Effector memory CD8-positive, alpha-beta T cell (primary cell): ENCODE measurements at regions not wholly inside any gene's neighbourhood (a gene's known extent, or its start where the extent isn't known, plus 50 kb on each side); places are given as distances from the start of the nearest gene placed in this dataset.

Experiments used
- ATAC-seq: fragments of 150-1000 bp; cut with Tn5 transposase; replicated peaks from 2 replicates; pipeline ENCODE4 v1.10.0; 2021; ENCODE audit warnings: mild to moderate bottlenecking, moderate library complexity
- DNase-seq, 3 experiments: peaks; one replicate each; pipeline ENCODE4 v3.0.0; 2021
- H3K27ac Mint-ChIP-seq, 2 donors: one replicate each; pipeline ENCODE4 v1.8.0; 2022; ENCODE audit warnings: mild to moderate bottlenecking in 2 of 2, mixed read lengths in 2 of 2, moderate library complexity in 2 of 2
- H3K27me3 Mint-ChIP-seq, 2 donors: one replicate each; pipeline ENCODE4 v1.8.0; 2022; ENCODE audit warnings: mixed read lengths in 2 of 2
- H3K36me3 Mint-ChIP-seq: one replicate; pipeline ENCODE4 v1.8.0; 2022; ENCODE audit warnings: mild to moderate bottlenecking, moderate library complexity, mixed read lengths; ENCODE audit not compliant: insufficient read depth
- H3K4me1 Mint-ChIP-seq, 2 donors: one replicate each; pipeline ENCODE4 v1.8.0; 2022; ENCODE audit warnings: low read depth in 2 of 2, mixed read lengths in 2 of 2
- H3K4me3 Mint-ChIP-seq, 2 donors: one replicate each; pipeline ENCODE4 v1.8.0; 2022; ENCODE audit warnings: mild to moderate bottlenecking in 2 of 2, mixed read lengths in 2 of 2, moderate library complexity in 2 of 2
- H3K9me3 Mint-ChIP-seq, 2 donors: one replicate each; pipeline ENCODE4 v1.8.0; 2022; ENCODE audit warnings: mixed read lengths in 2 of 2

DNA sequence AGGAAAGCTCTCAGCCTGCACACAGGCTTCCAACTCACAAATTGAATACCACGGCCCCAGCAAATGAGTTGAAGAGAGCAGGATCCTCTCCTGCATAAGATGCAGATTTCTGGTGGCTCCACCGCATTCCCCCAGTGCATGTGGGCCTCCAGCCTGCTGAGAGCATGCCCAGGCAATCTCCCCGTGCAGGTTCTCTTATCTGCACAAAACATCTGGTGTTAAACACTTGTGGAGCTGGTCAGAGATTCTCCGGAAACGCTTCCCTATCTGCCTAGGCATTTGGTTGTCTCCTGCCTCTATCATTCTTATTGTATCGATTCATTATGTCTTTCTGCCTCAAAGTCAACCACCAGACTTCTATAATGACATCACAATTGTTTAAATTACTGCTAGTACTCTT, 1349.0 kb upstream of the B3GALT2 start:
- Mint-ChIP-seq H3K36me3 (no peaks in the 10 kb centered on the region), H3K27ac (no peak overlapping the region), H3K4me3 (no peak overlapping the region), H3K4me1 (no peaks in the 10 kb centered on the region), H3K27me3 (no peaks in the 10 kb centered on the region), H3K9me3 (peaks cover 0 to 5% of the 10 kb centered on the region in 2 donors)
- ATAC-seq (no peak), DNase-seq (no peak)

DNA sequence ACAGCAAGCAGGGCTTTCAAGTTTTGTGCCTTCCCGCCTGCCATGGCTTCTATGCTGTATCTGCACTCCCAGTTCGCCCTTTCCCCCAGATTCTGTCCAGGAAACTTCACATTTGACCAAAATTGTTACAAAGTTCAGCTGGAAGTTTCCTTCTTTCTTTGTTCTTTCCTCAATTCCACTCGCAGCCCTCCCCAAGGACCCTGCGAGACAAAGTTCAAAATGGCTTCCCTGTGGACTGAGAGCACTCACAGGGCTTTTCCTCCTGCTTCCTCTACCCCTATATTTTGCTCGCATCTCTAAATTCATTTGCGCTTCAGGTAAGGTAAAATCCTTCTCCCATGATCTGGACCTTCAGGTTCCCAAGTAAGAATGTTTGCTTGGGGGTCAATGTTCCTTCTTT, 1348.4 kb upstream of the B3GALT2 start:
- no peaks in the 10 kb centered on the region for H3K4me1 Mint-ChIP-seq
- no peaks in the 10 kb centered on the region for H3K27me3 Mint-ChIP-seq
- ATAC-seq (no peak), DNase-seq (no peak)
- no peaks in the 10 kb centered on the region for H3K36me3 Mint-ChIP-seq
- H3K4me3 Mint-ChIP-seq, result no peak overlapping the region
- H3K27ac Mint-ChIP-seq, result no peak overlapping the region
- peaks cover 0 to 5% of the 10 kb centered on the region in 2 donors for H3K9me3 Mint-ChIP-seq

DNA sequence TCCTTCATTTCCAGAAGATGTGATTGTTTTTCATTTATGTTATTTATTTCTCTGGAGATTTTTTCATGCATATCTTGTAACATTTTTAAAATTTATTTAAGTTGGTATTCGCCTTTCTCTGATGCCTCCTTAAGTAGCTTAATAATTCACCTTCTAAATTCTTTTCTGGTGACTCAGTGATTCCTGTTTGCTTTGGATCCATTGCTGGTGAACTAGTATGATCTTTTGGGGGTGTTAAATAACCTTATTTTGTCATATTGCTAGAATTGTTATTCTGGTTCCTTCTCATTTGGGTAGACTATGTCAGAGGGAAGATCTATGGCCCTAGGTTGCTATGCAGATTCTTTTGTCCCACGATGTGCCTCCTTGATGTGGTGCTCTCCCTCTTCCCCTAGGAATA, 1347.2 kb upstream of the B3GALT2 start:
- no peaks in the 10 kb centered on the region for H3K4me1 Mint-ChIP-seq
- no peak for ATAC-seq
- peaks cover 0 to 5% of the 10 kb centered on the region in 2 donors for H3K9me3 Mint-ChIP-seq
- no peak for DNase-seq
- H3K27ac Mint-ChIP-seq, result no peak overlapping the region
- H3K4me3 Mint-ChIP-seq, result no peak overlapping the region
- no peaks in the 10 kb centered on the region for H3K27me3 Mint-ChIP-seq
- H3K36me3 Mint-ChIP-seq, result no peaks in the 10 kb centered on the region

DNA sequence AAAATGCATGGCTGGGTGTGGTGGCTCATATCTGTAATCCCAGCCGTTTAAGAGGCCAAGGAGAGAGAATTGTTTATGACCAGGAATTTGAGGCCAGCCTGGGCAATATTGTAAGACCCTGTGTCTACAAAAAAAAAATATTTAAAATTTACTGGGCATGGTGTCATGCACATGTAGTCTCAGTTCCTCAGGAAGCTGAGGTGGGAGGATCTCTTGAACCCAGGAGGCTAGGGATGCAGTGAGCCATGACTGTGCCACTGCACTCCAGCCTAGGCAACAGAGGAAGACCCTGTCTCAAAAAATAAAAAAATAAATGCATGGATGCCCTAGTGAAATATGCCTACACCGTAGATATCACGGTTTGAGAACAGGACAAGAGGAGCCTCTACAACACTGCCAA, 1331.2 kb upstream of the B3GALT2 start:
- Mint-ChIP-seq H3K4me1 (no peaks in the 10 kb centered on the region), H3K27me3 (no peaks in the 10 kb centered on the region), H3K9me3 (peaks cover 0 to 2% of the 10 kb centered on the region in 2 donors), H3K36me3 (no peaks in the 10 kb centered on the region), H3K4me3 (no peak overlapping the region), H3K27ac (no peak overlapping the region)
- no peak for ATAC-seq
- no peak for DNase-seq

- H3K9me3 Mint-ChIP-seq, result peaks cover 0 to 2% of the 10 kb centered on the region in 2 donors
- H3K27me3 Mint-ChIP-seq, result no peaks in the 10 kb centered on the region
- no peaks in the 10 kb centered on the region for H3K4me1 Mint-ChIP-seq
- DNase-seq, result no peak
- no peaks in the 10 kb centered on the region for H3K36me3 Mint-ChIP-seq
- no peak overlapping the region for H3K27ac Mint-ChIP-seq
- ATAC-seq, result no peak
- H3K4me3 Mint-ChIP-seq, result no peak overlapping the region
These were observed 1329.5 kb upstream of the B3GALT2 start for GRCh38 chr1:194515916-194516315.

DNA sequence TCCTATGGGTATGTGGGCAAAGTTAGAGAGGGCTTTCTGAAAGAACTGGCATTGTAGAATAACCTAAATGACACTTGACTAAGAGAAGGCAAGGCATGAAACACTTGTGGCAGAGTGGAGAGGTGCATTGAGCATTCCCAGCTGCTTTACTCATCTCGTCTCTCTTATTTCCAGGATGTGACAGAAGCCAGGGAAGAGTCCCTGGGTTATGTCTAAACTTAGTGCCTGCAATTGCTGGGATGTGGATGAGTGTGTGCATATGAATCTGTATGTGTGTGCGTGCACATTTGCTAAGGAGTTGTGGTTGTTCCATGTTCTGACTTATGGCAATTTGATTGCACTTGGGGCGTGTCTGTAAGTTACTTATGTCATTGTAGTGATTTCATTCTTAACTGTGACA, 1326.5 kb upstream of the B3GALT2 start:
- H3K4me1 Mint-ChIP-seq, result no peaks in the 10 kb centered on the region
- no peaks in the 10 kb centered on the region for H3K36me3 Mint-ChIP-seq
- DNase-seq (no peak), ATAC-seq (no peak)
- no peak overlapping the region for H3K27ac Mint-ChIP-seq
- peaks cover 4 to 8% of the 10 kb centered on the region in 2 donors for H3K9me3 Mint-ChIP-seq
- H3K4me3 Mint-ChIP-seq, result no peak overlapping the region
- H3K27me3 Mint-ChIP-seq, result no peaks in the 10 kb centered on the region

- Mint-ChIP-seq H3K9me3 (peaks cover 4 to 8% of the 10 kb centered on the region in 2 donors), H3K36me3 (no peaks in the 10 kb centered on the region), H3K27me3 (no peaks in the 10 kb centered on the region)
These were observed 1325.9 kb upstream of the B3GALT2 start for GRCh38 chr1:194512345-194512744.

DNA sequence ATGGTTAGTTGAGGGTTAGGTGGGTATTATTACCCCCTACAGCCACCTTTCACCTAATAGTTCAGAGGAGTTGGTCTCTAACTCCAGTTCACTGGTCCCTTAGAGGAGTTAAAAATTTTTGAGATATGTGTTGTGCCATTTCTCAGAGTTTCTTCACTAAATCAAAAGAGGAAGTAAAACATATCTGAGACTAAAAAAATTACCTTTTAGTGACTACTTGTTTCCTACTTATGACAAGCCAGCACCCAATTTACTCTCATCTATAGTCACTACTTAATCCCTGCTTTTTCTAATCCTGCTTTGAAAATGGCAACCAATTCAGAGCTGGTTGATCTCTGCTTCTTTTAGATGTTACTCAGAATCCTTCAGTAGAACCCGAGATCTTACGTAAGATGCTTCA, 1316.8 kb upstream of the B3GALT2 start:
- Mint-ChIP-seq H3K4me3 (no peak overlapping the region), H3K27me3 (no peaks in the 10 kb centered on the region), H3K27ac (no peak overlapping the region), H3K9me3 (no peaks in the 10 kb centered on the region), H3K4me1 (no peaks in the 10 kb centered on the region), H3K36me3 (no peaks in the 10 kb centered on the region)
- ATAC-seq, result no peak
- DNase-seq, result no peak

More at GRCh38 chr1:194512345-194512744, 1325.9 kb upstream of the B3GALT2 start:
- ATAC-seq (no peak), DNase-seq (no peak)
- Mint-ChIP-seq H3K4me1 (no peaks in the 10 kb centered on the region), H3K27ac (no peak overlapping the region), H3K4me3 (no peak overlapping the region)

DNA sequence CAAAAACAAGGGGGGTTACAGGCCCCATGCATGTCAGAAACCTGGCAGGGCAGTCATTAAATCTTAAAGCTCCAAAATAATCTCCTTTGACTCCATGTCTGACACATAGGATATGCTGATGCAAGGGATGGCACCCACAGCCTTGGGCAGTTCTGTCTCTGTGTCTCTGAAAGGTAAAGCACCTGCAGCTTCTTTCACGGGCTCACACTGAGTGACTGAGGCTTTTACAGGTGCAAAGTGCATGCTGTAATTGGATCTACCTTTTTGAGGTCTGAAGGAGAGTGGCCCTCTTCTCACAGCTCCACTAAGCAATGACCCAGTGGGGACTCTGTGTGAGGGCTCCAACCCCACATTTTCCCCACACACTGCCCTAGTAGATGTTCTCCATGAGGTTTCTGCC, 1309.0 kb upstream of the B3GALT2 start:
- Mint-ChIP-seq H3K4me1 (no peaks in the 10 kb centered on the region), H3K27ac (no peak overlapping the region), H3K4me3 (no peak overlapping the region), H3K9me3 (peaks cover 0 to 3% of the 10 kb centered on the region in 2 donors), H3K36me3 (no peaks in the 10 kb centered on the region), H3K27me3 (no peaks in the 10 kb centered on the region)
- DNase-seq (no peak), ATAC-seq (no peak)

DNA sequence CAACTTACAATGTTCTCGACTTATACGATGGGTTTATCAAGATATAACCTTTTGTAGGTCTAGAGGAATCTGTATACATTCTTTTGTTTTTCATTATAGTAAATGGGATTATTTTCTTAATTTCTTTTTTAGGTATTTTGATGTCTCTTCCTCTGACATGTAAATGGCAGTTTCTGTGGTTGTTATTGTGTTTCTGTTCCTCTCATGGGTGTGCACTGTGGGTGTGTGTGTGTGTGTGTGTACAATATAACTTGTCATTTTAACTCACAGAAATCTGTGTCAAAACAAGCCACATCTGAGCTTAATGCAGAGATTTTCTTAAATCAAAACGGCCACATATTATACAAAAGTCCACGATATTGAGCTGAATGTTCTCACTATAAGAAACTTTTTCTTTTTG, 1300.8 kb upstream of the B3GALT2 start:
- no peak for DNase-seq
- H3K36me3 Mint-ChIP-seq, result no peaks in the 10 kb centered on the region
- H3K4me1 Mint-ChIP-seq, result no peaks in the 10 kb centered on the region
- H3K4me3 Mint-ChIP-seq, result no peak overlapping the region
- no peaks in the 10 kb centered on the region for H3K27me3 Mint-ChIP-seq
- H3K27ac Mint-ChIP-seq, result no peak overlapping the region
- peaks cover 0 to 15% of the 10 kb centered on the region in 2 donors for H3K9me3 Mint-ChIP-seq
- ATAC-seq, result no peak

GRCh38 chr1:194485432-194485831, 1299.0 kb upstream of the B3GALT2 start:
- Mint-ChIP-seq H3K27me3 (no peaks in the 10 kb centered on the region), H3K27ac (no peak overlapping the region), H3K9me3 (peaks cover 0 to 15% of the 10 kb centered on the region in 2 donors), H3K4me3 (no peak overlapping the region), H3K36me3 (no peaks in the 10 kb centered on the region), H3K4me1 (no peaks in the 10 kb centered on the region)
- no peak for ATAC-seq
- DNase-seq, result no peak

GRCh38 chr1:194478731-194479130, 1292.3 kb upstream of the B3GALT2 start:
- no peak for DNase-seq
- no peaks in the 10 kb centered on the region for H3K27me3 Mint-ChIP-seq
- H3K4me3 Mint-ChIP-seq, result no peak overlapping the region
- H3K36me3 Mint-ChIP-seq, result no peaks in the 10 kb centered on the region
- H3K27ac Mint-ChIP-seq, result no peak overlapping the region
- H3K9me3 Mint-ChIP-seq, result no peaks in the 10 kb centered on the region
- no peak for ATAC-seq
- no peaks in the 10 kb centered on the region for H3K4me1 Mint-ChIP-seq

DNA sequence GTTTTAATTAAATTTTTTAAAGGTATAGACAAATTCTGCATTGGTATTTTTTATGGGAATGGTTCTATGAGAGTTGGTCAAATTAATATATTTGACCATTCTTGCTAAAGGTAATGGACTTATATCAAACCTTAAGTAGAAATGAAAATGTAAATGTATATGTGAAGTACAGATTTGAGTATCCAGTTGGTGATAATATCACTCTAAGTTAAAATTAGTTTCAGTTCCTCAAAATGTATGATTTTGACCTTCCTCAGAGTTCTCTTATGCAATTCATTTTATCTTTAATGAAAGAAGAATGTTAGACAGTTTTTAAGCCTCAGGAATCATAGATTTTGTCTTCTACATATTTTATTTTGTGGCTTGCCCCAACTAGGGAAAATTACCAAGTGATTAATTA, 1291.5 kb upstream of the B3GALT2 start:
- no peaks in the 10 kb centered on the region for H3K4me1 Mint-ChIP-seq
- DNase-seq, result no peak
- no peaks in the 10 kb centered on the region for H3K36me3 Mint-ChIP-seq
- no peak overlapping the region for H3K27ac Mint-ChIP-seq
- no peaks in the 10 kb centered on the region for H3K27me3 Mint-ChIP-seq
- no peaks in the 10 kb centered on the region for H3K9me3 Mint-ChIP-seq
- H3K4me3 Mint-ChIP-seq, result no peak overlapping the region
- no peak for ATAC-seq

GRCh38 chr1:194476872-194477271, 1290.5 kb upstream of the B3GALT2 start:
- ATAC-seq (no peak), DNase-seq (no peak)
- H3K27ac Mint-ChIP-seq, result no peak overlapping the region
- H3K36me3 Mint-ChIP-seq, result no peaks in the 10 kb centered on the region
- H3K4me3 Mint-ChIP-seq, result no peak overlapping the region
- no peaks in the 10 kb centered on the region for H3K4me1 Mint-ChIP-seq
- no peaks in the 10 kb centered on the region for H3K27me3 Mint-ChIP-seq
- H3K9me3 Mint-ChIP-seq, result no peaks in the 10 kb centered on the region

DNA sequence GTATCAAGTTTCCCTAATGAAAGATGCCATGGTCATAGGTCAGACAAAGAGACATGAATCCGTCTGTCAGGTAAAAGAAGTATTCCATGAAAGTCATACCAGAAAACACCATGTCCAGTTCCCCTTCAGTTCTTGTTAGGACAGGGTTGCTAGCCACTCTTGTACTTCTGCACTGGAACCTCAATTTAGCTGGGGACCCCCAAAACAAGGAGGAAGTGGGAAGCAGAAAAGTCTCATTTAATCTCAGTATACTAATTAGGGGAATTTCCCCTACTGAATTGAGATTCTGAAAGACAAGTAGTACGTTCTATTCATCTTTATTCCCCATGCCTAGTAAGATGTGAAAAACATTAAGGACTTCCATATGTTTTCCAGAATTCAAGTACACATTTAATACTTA, 1289.9 kb upstream of the B3GALT2 start:
- ATAC-seq, result no peak
- Mint-ChIP-seq H3K36me3 (no peaks in the 10 kb centered on the region), H3K4me1 (no peaks in the 10 kb centered on the region), H3K9me3 (no peaks in the 10 kb centered on the region), H3K27ac (no peak overlapping the region), H3K27me3 (no peaks in the 10 kb centered on the region), H3K4me3 (no peak overlapping the region)
- no peak for DNase-seq
